GM12874 (cell line): ENCODE measurements at regions not wholly inside any gene's neighbourhood (a gene's known extent, or its start where the extent isn't known, plus 50 kb on each side); places are given as distances from the start of the nearest gene placed in this dataset.

Source experiments
- TF ChIP-seq, protein P1 (sequence below): IDR thresholded peaks from 2 replicates; pipeline ENCODE4 v1.5.1; 2011; ENCODE audit warnings: low read depth, mild to moderate bottlenecking, control low read depth, low read length, moderate library complexity; ENCODE audit not compliant: insufficient read depth

DNA sequence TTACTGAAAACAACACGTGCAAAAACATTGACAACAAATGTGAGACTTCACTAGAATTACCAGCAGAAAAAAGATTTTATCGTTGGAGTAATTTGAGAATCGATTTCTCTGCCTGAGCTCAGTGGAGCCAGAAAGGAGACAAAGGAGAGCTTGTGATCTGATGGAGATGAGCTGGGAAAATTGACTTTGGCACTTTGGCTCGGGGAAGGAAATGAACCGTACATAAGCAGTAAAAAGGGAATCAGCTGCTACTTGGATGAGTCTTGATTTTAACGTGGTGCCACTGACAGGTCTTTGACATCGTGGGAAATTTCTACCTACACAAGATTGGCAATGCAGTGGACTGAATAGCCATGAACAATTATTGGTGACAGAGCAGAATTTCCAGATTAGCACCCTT, 244.7 kb upstream of the RPS23 start:
- TF ChIP-seq, protein P1, sequence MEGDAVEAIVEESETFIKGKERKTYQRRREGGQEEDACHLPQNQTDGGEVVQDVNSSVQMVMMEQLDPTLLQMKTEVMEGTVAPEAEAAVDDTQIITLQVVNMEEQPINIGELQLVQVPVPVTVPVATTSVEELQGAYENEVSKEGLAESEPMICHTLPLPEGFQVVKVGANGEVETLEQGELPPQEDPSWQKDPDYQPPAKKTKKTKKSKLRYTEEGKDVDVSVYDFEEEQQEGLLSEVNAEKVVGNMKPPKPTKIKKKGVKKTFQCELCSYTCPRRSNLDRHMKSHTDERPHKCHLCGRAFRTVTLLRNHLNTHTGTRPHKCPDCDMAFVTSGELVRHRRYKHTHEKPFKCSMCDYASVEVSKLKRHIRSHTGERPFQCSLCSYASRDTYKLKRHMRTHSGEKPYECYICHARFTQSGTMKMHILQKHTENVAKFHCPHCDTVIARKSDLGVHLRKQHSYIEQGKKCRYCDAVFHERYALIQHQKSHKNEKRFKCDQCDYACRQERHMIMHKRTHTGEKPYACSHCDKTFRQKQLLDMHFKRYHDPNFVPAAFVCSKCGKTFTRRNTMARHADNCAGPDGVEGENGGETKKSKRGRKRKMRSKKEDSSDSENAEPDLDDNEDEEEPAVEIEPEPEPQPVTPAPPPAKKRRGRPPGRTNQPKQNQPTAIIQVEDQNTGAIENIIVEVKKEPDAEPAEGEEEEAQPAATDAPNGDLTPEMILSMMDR: no peak

DNA sequence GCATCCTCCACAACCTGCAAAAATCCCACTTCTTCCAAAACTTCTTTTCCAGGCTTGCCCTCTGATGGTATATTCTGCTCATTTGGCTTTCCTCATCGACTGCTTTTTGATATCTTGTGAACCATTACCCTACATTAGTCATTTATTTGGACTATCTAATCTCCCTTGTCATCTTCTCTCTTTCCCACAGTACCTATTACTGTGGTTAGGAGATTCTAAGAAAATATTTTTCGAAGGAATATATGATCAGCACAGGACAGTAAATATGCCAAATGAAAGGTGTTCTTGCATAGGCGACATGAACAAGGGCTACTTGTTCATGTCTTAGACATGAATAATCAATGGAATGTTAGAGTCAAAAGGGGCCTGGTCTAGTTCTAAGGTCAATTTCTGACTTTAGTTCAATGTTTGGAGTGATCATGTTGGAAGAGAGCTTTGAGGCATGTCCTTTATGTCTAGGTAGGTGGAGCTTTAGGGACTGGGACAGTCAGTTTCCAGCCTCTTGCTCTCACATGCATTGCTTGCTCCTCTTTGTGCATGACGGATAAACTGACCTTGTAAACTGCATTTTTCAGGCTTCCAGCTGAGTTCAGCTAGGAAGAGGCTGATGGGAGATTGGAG, 243.4 kb upstream of the RPS23 start:
- TF ChIP-seq, protein P1: no peak

DNA sequence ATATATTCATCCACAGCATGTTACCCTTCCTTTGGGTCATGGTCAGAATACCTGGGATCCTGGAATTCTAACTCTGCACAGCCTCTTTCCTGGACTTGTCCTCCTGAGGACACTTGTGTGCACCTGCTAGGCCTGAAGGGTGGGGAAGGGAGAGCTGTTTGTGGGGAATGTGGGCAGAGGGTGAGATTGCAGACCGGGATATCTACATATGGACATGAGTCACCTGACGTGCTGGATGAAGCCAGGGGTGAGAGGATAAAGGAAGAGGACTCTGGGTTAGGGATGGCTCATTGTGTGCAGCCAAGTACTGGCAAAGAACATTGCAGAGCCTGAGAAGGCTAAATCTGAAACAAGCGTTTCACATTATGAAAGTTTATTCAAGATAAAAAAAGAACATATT, 241.4 kb upstream of the RPS23 start:
- TF ChIP-seq, protein P1: no peak

DNA sequence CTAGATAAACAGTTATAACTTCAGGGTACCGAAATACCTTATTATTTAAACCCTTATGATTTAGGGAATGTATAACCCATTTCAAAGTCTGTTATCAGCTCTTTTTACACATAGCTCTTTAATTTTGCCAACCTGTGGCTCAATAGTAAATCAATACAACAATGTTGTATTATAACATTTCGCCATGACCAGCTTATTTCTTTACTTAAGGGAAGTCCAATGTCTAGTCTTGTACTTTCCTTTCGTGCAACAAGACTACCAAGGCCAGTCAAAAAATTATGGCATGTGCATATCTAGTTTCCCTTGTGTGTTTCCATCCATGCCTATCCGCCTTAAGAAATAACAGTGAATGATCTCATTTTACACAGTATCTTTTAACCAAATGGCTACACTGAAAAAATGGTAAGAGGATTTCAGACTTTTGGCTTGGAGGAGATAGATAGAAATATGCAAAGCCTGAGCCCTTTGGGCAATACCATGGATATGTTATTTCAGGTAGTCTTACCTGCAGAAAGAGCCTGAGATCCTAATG, 239.5 kb upstream of the RPS23 start:
- TF ChIP-seq, protein P1: no peak

DNA sequence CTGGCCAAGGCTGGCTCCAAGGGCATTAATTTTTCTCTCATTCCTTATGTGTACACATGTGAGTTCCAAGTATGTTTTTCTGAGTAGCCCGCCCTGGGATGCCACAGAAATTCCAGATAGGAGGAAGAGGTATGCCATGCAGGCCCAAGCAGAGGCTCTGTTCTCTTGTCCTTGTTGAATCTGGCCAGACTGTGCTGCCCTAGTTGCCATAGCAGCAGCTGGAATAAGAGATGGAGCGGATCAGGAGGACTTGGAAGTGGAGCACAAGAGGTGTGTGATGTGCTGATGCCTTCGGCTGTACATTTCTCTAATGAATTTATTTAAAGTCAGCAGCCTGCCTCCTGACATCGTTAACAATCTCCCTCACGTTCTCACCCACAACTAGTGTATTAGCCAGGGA, 235.6 kb upstream of the RPS23 start:
- TF ChIP-seq, protein P1: no peak

DNA sequence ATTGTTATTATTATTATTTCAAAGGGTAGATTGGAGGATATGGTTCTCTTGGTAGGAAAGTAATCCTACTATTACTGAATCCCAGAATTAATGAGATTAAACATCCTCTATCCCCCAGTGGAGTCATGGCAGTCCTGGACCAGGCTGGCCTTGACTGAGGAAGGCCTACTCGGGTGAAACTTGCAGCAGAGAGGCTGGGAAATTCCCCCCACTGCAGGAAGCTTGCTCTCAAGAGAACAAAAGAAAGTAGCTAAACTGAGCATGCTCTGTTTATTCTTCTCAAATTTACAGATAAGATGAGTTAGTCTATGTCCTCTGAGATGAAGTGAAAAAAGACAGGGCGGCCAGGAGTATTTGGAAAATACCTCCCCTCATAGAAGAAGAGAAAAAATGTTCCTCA, 233.9 kb upstream of the RPS23 start:
- TF ChIP-seq, protein P1: no peak

DNA sequence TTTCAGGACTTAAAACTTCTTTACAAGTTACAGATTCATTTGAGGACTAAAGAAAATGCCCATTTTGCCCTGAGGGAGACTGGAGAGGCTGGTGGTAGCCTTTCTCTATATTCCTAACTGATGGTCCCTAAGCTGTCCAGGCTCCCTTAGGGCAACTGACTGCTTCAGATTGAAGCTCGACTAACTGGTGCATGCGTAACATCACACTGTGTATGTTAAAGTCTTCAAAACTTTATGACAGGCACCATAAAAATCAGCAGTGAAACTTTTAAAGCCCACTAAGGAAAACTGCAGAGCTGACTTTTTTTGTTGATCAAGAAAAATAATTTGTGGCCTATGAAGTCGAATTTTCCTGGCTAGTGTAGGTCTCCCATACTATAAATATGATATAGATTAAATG, 233.0 kb upstream of the RPS23 start:
- TF ChIP-seq, protein P1: no peak
